ENCODE measurements at regions not wholly inside any gene's neighbourhood (a gene's known extent, or its start where the extent isn't known, plus 50 kb on each side); places are given as distances from the start of the nearest gene placed in this dataset.

DNA sequence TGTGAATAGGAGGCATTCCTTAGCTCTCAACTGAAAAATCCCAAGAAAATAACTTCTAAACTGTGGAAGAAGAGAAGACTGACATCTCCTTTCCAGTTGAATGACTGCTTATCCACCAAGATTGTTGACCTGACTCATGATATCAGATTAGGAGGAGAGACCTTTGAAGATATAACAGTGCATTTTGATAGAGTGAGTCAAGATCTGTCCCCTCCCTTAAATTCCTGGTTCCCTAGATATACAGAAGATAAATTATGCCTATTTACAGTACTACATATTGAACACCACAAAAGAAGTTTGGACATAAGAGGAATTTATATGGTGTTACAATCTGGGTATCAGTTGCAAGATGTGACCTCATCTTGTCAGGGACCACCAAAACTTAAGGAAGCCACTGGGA lies 285.3 kb upstream of the ZSWIM2 start (continued):
- TF ChIP-seq, protein P1, sequence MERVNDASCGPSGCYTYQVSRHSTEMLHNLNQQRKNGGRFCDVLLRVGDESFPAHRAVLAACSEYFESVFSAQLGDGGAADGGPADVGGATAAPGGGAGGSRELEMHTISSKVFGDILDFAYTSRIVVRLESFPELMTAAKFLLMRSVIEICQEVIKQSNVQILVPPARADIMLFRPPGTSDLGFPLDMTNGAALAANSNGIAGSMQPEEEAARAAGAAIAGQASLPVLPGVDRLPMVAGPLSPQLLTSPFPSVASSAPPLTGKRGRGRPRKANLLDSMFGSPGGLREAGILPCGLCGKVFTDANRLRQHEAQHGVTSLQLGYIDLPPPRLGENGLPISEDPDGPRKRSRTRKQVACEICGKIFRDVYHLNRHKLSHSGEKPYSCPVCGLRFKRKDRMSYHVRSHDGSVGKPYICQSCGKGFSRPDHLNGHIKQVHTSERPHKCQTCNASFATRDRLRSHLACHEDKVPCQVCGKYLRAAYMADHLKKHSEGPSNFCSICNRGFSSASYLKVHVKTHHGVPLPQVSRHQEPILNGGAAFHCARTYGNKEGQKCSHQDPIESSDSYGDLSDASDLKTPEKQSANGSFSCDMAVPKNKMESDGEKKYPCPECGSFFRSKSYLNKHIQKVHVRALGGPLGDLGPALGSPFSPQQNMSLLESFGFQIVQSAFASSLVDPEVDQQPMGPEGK (CRISPR knock-in tag; IDR thresholded peaks at IDR 0.05; ENCODE audit: borderline replicate concordance), result no peak
- TF ChIP-seq NCOA2 (IDR thresholded peaks at IDR 0.05; ENCODE audit: partially characterized antibody in 2 of 2), result no peak
- TF ChIP-seq TEAD1 (CRISPR knock-in tag; IDR thresholded peaks at IDR 0.05), result no peak
- no peak for TF ChIP-seq BACH1 (tag; IDR thresholded peaks at IDR 0.05)
- TF ChIP-seq, protein P2, sequence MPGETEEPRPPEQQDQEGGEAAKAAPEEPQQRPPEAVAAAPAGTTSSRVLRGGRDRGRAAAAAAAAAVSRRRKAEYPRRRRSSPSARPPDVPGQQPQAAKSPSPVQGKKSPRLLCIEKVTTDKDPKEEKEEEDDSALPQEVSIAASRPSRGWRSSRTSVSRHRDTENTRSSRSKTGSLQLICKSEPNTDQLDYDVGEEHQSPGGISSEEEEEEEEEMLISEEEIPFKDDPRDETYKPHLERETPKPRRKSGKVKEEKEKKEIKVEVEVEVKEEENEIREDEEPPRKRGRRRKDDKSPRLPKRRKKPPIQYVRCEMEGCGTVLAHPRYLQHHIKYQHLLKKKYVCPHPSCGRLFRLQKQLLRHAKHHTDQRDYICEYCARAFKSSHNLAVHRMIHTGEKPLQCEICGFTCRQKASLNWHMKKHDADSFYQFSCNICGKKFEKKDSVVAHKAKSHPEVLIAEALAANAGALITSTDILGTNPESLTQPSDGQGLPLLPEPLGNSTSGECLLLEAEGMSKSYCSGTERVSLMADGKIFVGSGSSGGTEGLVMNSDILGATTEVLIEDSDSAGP (CRISPR knock-in tag; IDR thresholded peaks at IDR 0.05), result no peak
- no peak for TF ChIP-seq GABPB1 (CRISPR knock-in tag; IDR thresholded peaks at IDR 0.05)
- no peak for TF ChIP-seq NCOA4 (IDR thresholded peaks at IDR 0.05; ENCODE audit: partially characterized antibody)

DNA sequence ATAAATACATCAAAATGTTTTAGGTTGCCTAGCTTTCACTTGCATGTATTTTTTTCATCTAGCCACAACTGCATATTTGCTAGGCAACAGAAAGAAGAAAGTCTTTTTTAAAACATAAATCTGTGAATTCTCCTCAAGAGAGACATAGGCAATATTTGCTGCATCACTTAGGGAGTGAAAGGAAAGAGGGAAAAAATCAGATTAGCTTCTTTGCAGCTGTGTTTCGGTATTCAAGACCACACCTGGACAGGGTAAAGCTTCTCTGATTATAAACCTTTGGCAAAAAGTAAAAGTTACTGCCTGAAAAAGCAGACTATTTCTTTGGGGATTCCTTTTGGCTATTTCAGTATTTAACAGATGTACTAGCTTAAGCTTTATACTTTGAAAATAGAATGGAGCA lies 280.9 kb upstream of the ZSWIM2 start:
- Histone ChIP-seq H3K79me2 (ENCODE audit: control insufficient read depth, insufficient read depth, low read length) (no peaks in the 10 kb centered on the region), H3K9ac (ENCODE audit: insufficient read depth in 1 of 2, low read depth in 2 of 2, low read length in 2 of 2) (no peak overlapping the region), H3K27me3 (ENCODE audit: control insufficient read depth in 2 of 2, insufficient read depth in 2 of 2, low read length in 2 of 2) (no peaks in the 10 kb centered on the region), H3K27ac (ENCODE audit: extremely low read depth, low read depth, low read length) (no peak overlapping the region), H2AFZ (ENCODE audit: low read depth, low read length) (no peak overlapping the region), H3K36me3 (ENCODE audit: control insufficient read depth, insufficient read depth, low read length) (no peaks in the 10 kb centered on the region), H3K9me3 (replicated peaks; ENCODE audit: control insufficient read depth, insufficient read depth, low read depth, low read length) (no peaks in the 10 kb centered on the region), H3K4me2 (ENCODE audit: insufficient read depth, low read length) (no peak overlapping the region), H3K9me1 (ENCODE audit: control insufficient read depth, insufficient read depth, low read length) (no peaks in the 10 kb centered on the region), H3K4me3 (no peak overlapping the region), H4K20me1 (replicated peaks; ENCODE audit: control insufficient read depth, insufficient read depth, low read length) (no peaks in the 10 kb centered on the region), H3K4me1 (replicated peaks in 1 of 2; ENCODE audit: control insufficient read depth in 2 of 2, insufficient read depth in 2 of 2, low read length in 2 of 2) (no peaks in the 10 kb centered on the region)
- 14% methylated on average over 1 of the region's 1 CpG for WGBS (ENCODE audit: insufficient coverage, low coverage, missing lambda C conversion rate)
- ChIA-PET CTCF (ENCODE audit: low intra/inter-chr PET ratio) (no interaction called here), POLR2A (no interaction called here)
- intact Hi-C loops (cut with micrococcal nuclease), result no loop called here
- FAIRE-seq, result no peak
- no TSS peak for BruUV-seq (replicated peaks)
- no peak for ATAC-seq
- in situ Hi-C loops (cut with MboI), result no loop called here
- DNase-seq (ENCODE audit: extremely low read depth in 1 of 4, low spot score in 3 of 4), result no peak
- TF ChIP-seq CBFA2T3 (IDR thresholded peaks at IDR 0.05) (no peak), JUNB (CRISPR knock-in tag; conservative IDR thresholded peaks at IDR 0.05) (no peak), EZH2 (IDR thresholded peaks at IDR 0.05; ENCODE audit: borderline replicate concordance, low read depth, low read length) (no peak), EP300 (IDR thresholded peaks at IDR 0.05; ENCODE audit: low read length) (no peak), MCM5 (IDR thresholded peaks at IDR 0.05; ENCODE audit: low read depth) (no peak), ZNF165 (CRISPR knock-in tag; IDR thresholded peaks at IDR 0.05; ENCODE audit: borderline replicate concordance) (no peak), POLR2A (conservative IDR thresholded peaks at IDR 0.05) (no peak), MXI1 (IDR thresholded peaks at IDR 0.05; ENCODE audit: low read depth, low read length) (no peak), PCBP2 (IDR thresholded peaks at IDR 0.05; ENCODE audit: low read depth, low read length, poor library complexity, severe bottlenecking) (no peak), ZNF79 (CRISPR knock-in tag; IDR thresholded peaks at IDR 0.05; ENCODE audit: low read depth) (no peak), PURB (CRISPR knock-in tag; IDR thresholded peaks at IDR 0.05; ENCODE audit: low read depth) (no peak)
- TF ChIP-seq, protein P3, sequence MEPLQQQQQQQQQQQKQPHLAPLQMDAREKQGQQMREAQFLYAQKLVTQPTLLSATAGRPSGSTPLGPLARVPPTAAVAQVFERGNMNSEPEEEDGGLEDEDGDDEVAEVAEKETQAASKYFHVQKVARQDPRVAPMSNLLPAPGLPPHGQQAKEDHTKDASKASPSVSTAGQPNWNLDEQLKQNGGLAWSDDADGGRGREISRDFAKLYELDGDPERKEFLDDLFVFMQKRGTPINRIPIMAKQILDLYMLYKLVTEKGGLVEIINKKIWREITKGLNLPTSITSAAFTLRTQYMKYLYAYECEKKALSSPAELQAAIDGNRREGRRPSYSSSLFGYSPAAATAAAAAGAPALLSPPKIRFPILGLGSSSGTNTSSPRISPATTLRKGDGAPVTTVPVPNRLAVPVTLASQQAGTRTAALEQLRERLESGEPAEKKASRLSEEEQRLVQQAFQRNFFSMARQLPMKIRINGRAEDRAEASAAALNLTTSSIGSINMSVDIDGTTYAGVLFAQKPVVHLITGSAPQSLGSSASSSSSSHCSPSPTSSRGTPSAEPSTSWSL (CRISPR knock-in tag; IDR thresholded peaks at IDR 0.05; ENCODE audit: borderline replicate concordance), result no peak

Data from K562 (cell line).